ENCODE measurements at regions not wholly inside any gene's neighbourhood (a gene's known extent, or its start where the extent isn't known, plus 50 kb on each side); places are given as distances from the start of the nearest gene placed in this dataset.

DNA sequence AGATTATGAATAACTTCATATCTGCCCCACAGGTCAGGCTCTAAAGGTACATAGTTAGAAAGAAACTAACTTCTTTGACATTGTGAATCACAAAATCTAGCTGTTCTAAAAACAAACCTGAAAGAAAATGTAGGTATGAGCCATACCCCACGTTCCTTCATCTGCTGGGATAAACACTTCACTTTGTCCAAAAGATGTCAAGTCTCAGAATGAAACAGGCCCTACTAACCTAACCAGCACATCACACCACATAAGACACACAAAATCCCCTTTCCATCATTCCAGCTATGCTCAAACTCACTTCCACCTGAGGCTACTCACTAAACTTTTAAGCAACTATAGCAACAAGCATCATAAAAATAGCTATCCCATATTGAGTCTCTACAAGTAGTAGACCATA is 65.2 kb upstream of the GJA5 start:
- Mint-ChIP-seq H3K4me3 (ENCODE audit: unreplicated experiment) (no peak overlapping the region), H3K27me3 (ENCODE audit: insufficient read depth, unreplicated experiment) (no peaks in the 10 kb centered on the region)

DNA sequence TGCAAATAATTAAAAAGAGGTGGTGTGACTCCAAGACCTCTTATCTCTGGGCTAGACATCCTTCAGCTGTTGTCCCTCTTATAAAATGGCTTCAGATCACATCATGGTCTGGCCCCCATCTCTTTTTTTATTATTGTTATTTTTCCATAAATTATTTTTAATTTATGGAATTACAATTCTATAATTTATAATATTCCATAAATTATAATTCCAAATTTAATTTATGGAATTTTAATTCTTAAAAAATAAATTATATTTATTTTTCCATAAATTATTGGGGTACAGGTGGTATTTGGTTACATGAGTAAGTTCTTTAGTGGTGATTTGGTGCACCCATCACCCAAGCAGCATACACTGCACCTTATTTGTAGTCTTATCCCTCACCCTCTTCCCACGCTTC is 65.9 kb upstream of the GJA5 start:
- Mint-ChIP-seq H3K27ac (ENCODE audit: unreplicated experiment) (no peak overlapping the region), H3K9me3 (ENCODE audit: unreplicated experiment) (no peaks in the 10 kb centered on the region), H3K4me1 (ENCODE audit: low read depth, unreplicated experiment) (no peaks in the 10 kb centered on the region), H3K4me3 (ENCODE audit: unreplicated experiment) (no peak overlapping the region), H3K27me3 (ENCODE audit: insufficient read depth, unreplicated experiment) (no peaks in the 10 kb centered on the region), H3K36me3 (ENCODE audit: insufficient read depth, unreplicated experiment) (no peaks in the 10 kb centered on the region)
- no TSS peak for BruUV-seq (replicated peaks)
- H3K4me1 ChIP-seq: no peaks in the 10 kb centered on the region
- no peak for DNase-seq
- H3K27me3 ChIP-seq (replicated peaks; ENCODE audit: control insufficient read depth, insufficient read depth, low read length): no peaks in the 10 kb centered on the region
- ChIA-PET CTCF (no interaction called here), POLR2A (no interaction called here)
- TF ChIP-seq, protein P1, sequence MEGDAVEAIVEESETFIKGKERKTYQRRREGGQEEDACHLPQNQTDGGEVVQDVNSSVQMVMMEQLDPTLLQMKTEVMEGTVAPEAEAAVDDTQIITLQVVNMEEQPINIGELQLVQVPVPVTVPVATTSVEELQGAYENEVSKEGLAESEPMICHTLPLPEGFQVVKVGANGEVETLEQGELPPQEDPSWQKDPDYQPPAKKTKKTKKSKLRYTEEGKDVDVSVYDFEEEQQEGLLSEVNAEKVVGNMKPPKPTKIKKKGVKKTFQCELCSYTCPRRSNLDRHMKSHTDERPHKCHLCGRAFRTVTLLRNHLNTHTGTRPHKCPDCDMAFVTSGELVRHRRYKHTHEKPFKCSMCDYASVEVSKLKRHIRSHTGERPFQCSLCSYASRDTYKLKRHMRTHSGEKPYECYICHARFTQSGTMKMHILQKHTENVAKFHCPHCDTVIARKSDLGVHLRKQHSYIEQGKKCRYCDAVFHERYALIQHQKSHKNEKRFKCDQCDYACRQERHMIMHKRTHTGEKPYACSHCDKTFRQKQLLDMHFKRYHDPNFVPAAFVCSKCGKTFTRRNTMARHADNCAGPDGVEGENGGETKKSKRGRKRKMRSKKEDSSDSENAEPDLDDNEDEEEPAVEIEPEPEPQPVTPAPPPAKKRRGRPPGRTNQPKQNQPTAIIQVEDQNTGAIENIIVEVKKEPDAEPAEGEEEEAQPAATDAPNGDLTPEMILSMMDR (IDR thresholded peaks at IDR 0.05; ENCODE audit: insufficient read depth in 1 of 2, low read depth in 1 of 2, low read length in 1 of 2, severe bottlenecking in 1 of 2, unreplicated experiment in 1 of 2): no peak
- no peaks in the 10 kb centered on the region for H3K36me3 ChIP-seq (ENCODE audit: control insufficient read depth, insufficient read depth, low read length)
- H3K9me3 ChIP-seq: no peaks in the 10 kb centered on the region
- intact Hi-C loops (cut with micrococcal nuclease; ENCODE audit: unreplicated experiment): no loop called here
- H3K4me3 ChIP-seq (ENCODE audit: low read depth, low read length): no peak overlapping the region

More for the DNA sequence above, 65.2 kb upstream of the GJA5 start:
- no peaks in the 10 kb centered on the region for H3K4me1 Mint-ChIP-seq (ENCODE audit: low read depth, unreplicated experiment)
- TF ChIP-seq, protein P1 (IDR thresholded peaks at IDR 0.05; ENCODE audit: insufficient read depth in 1 of 2, low read depth in 1 of 2, low read length in 1 of 2, severe bottlenecking in 1 of 2, unreplicated experiment in 1 of 2): no peak
- DNase-seq: no peak
- H3K27me3 ChIP-seq (replicated peaks; ENCODE audit: control insufficient read depth, insufficient read depth, low read length): no peaks in the 10 kb centered on the region
- no peaks in the 10 kb centered on the region for H3K9me3 ChIP-seq
- no peak overlapping the region for H3K4me3 ChIP-seq (ENCODE audit: low read depth, low read length)
- H3K27ac Mint-ChIP-seq (ENCODE audit: unreplicated experiment): no peak overlapping the region
- no TSS peak for BruUV-seq (replicated peaks)
- no peaks in the 10 kb centered on the region for H3K36me3 ChIP-seq (ENCODE audit: control insufficient read depth, insufficient read depth, low read length)
- intact Hi-C loops (cut with micrococcal nuclease; ENCODE audit: unreplicated experiment): no loop called here
- POLR2A ChIA-PET: no interaction called here
- H3K9me3 Mint-ChIP-seq (ENCODE audit: unreplicated experiment): no peaks in the 10 kb centered on the region
- CTCF ChIA-PET: no interaction called here
- no peaks in the 10 kb centered on the region for H3K36me3 Mint-ChIP-seq (ENCODE audit: insufficient read depth, unreplicated experiment)
- no peaks in the 10 kb centered on the region for H3K4me1 ChIP-seq

GRCh38 chr1:147833231-147833860 is 69.2 kb upstream of the GJA8 start:
- peak; percentile 32 to 62 for DNase-seq
- peaks cover 35% of the 10 kb centered on the region for H3K4me1 Mint-ChIP-seq (ENCODE audit: low read depth, unreplicated experiment)
- H3K9me3 Mint-ChIP-seq (ENCODE audit: unreplicated experiment): no peaks in the 10 kb centered on the region
- Histone ChIP-seq H3K4me1 (peaks cover 25% of the 10 kb centered on the region), H3K36me3 (ENCODE audit: control insufficient read depth, insufficient read depth, low read length) (no peaks in the 10 kb centered on the region), H3K9me3 (no peaks in the 10 kb centered on the region), H3K4me3 (ENCODE audit: low read depth, low read length) (no peak overlapping the region), H3K27me3 (replicated peaks; ENCODE audit: control insufficient read depth, insufficient read depth, low read length) (no peaks in the 10 kb centered on the region)
- CTCF ChIA-PET: no interaction called here
- H3K4me3 Mint-ChIP-seq (ENCODE audit: unreplicated experiment): no peak overlapping the region
- intact Hi-C loops (cut with micrococcal nuclease; ENCODE audit: unreplicated experiment): no loop called here
- peak overlapping the region; percentile 7 for H3K27ac Mint-ChIP-seq (ENCODE audit: unreplicated experiment)
- POLR2A ChIA-PET: no interaction called here
- H3K27me3 Mint-ChIP-seq (ENCODE audit: insufficient read depth, unreplicated experiment): no peaks in the 10 kb centered on the region
- H3K36me3 Mint-ChIP-seq (ENCODE audit: insufficient read depth, unreplicated experiment): no peaks in the 10 kb centered on the region
- TF ChIP-seq, protein P1 (IDR thresholded peaks at IDR 0.05; ENCODE audit: insufficient read depth in 1 of 2, low read depth in 1 of 2, low read length in 1 of 2, severe bottlenecking in 1 of 2, unreplicated experiment in 1 of 2): no peak
- BruUV-seq (replicated peaks): no TSS peak
